Stimulated activated naive CD4-positive, alpha-beta T cell (primary cell): ENCODE measurements at regions not wholly inside any gene's neighbourhood (a gene's known extent, or its start where the extent isn't known, plus 50 kb on each side); places are given as distances from the start of the nearest gene placed in this dataset.

Experiments
- DNase-seq, 6 experiments: peaks; one replicate each; lab custom pipeline; 2025; lab: John Stamatoyannopoulos, UW

- no peak for DNase-seq
Observed at GRCh38 chr22:27292542-27293299, 508.8 kb downstream of the MN1 start.

- no peak for DNase-seq
Observed at GRCh38 chr22:27293721-27294445, 507.7 kb downstream of the MN1 start.

GRCh38 chr22:27295040-27295439, 506.5 kb downstream of the MN1 start:
- no peak for DNase-seq

- DNase-seq: no peak
Observed at GRCh38 chr22:27295605-27296004, 506.0 kb downstream of the MN1 start.

GRCh38 chr22:27296091-27296675, 505.4 kb downstream of the MN1 start:
- no peak for DNase-seq

- DNase-seq: no peak
Observed at GRCh38 chr22:27297125-27297524, 504.4 kb downstream of the MN1 start.

GRCh38 chr22:27298332-27298731, 503.2 kb downstream of the MN1 start:
- DNase-seq: no peak

GRCh38 chr22:27298742-27299141, 502.8 kb downstream of the MN1 start:
- no peak for DNase-seq

- no peak for DNase-seq
Observed at GRCh38 chr22:27299181-27300085, 502.1 kb downstream of the MN1 start.

GRCh38 chr22:27300536-27301285, 500.8 kb downstream of the MN1 start:
- DNase-seq: no peak

GRCh38 chr22:27302501-27302900, 499.1 kb downstream of the MN1 start:
- no peak for DNase-seq

GRCh38 chr22:27303718-27304117, 497.8 kb downstream of the MN1 start:
- no peak for DNase-seq

- DNase-seq: no peak
Observed at GRCh38 chr22:27306771-27307170, 494.8 kb downstream of the MN1 start.

GRCh38 chr22:27307545-27308247, 493.9 kb downstream of the MN1 start:
- DNase-seq: no peak

- no peak for DNase-seq
Observed at GRCh38 chr22:27308513-27308912, 493.0 kb downstream of the MN1 start.

- no peak for DNase-seq
Observed at GRCh38 chr22:27309697-27310096, 491.9 kb downstream of the MN1 start.

- DNase-seq: no peak
Observed at GRCh38 chr22:27310966-27311697, 490.4 kb downstream of the MN1 start.

GRCh38 chr22:27311698-27312550, 489.6 kb downstream of the MN1 start:
- DNase-seq: no peak

GRCh38 chr22:27312565-27312964, 489.0 kb downstream of the MN1 start:
- DNase-seq: no peak
